ENCODE measurements at regions not wholly inside any gene's neighbourhood (a gene's known extent, or its start where the extent isn't known, plus 50 kb on each side); places are given as distances from the start of the nearest gene placed in this dataset.

- TF ChIP-seq CTCF (IDR thresholded peaks at IDR 0.05) (no peak), POLR2A (IDR thresholded peaks at IDR 0.05) (no peak), POLR2AphosphoS5 (IDR thresholded peaks at IDR 0.05) (no peak)
Measured at GRCh38 chr10:86601956-86602602, 52.3 kb upstream of the OPN4 start.
